ENCODE measurements at regions not wholly inside any gene's neighbourhood (a gene's known extent, or its start where the extent isn't known, plus 50 kb on each side); places are given as distances from the start of the nearest gene placed in this dataset.
"Not testable (repeated sequence)": the region's sequence is repeated elsewhere in the genome, so short reads cannot be mapped to it uniquely, and the experiment has no call there.

GRCh38 chr4:8726344-8726851, 133.8 kb downstream of the CPZ start:
- DNase-seq (ENCODE audit: extremely low read depth in 1 of 11, low read depth in 9 of 11, low spot score in 4 of 11): no peak

- no peak for DNase-seq (ENCODE audit: extremely low read depth in 1 of 11, low read depth in 9 of 11, low spot score in 4 of 11)
Measured at GRCh38 chr4:8725845-8726244, 133.3 kb downstream of the CPZ start.

GRCh38 chr4:8725071-8725841, 132.7 kb downstream of the CPZ start:
- DNase-seq (ENCODE audit: extremely low read depth in 1 of 11, low read depth in 9 of 11, low spot score in 4 of 11): no peak

- no peak for DNase-seq (ENCODE audit: extremely low read depth in 1 of 11, low read depth in 9 of 11, low spot score in 4 of 11)
Measured at GRCh38 chr4:8724436-8725070, 132.0 kb downstream of the CPZ start.

GRCh38 chr4:8723222-8723980, 130.8 kb downstream of the CPZ start:
- DNase-seq (ENCODE audit: extremely low read depth in 1 of 11, low read depth in 9 of 11, low spot score in 4 of 11): no peak

- DNase-seq (ENCODE audit: extremely low read depth in 1 of 11, low read depth in 9 of 11, low spot score in 4 of 11): no peak
Measured at GRCh38 chr4:8722556-8722955, 130.0 kb downstream of the CPZ start.

- no peak for DNase-seq (ENCODE audit: extremely low read depth in 1 of 11, low read depth in 9 of 11, low spot score in 4 of 11)
Measured at GRCh38 chr4:8721621-8722020, 129.1 kb downstream of the CPZ start.

GRCh38 chr4:8719421-8719820, 126.9 kb downstream of the CPZ start:
- no peak for DNase-seq (ENCODE audit: extremely low read depth in 1 of 11, low read depth in 9 of 11, low spot score in 4 of 11)

GRCh38 chr4:8717470-8717869, 124.9 kb downstream of the CPZ start:
- DNase-seq (ENCODE audit: extremely low read depth in 1 of 11, low read depth in 9 of 11, low spot score in 4 of 11): not testable (repeated sequence)

- no peak for DNase-seq (ENCODE audit: extremely low read depth in 1 of 11, low read depth in 9 of 11, low spot score in 4 of 11)
Measured at GRCh38 chr4:8710946-8711345, 118.4 kb downstream of the CPZ start.

GRCh38 chr4:8710416-8710815, 117.9 kb downstream of the CPZ start:
- no peak for DNase-seq (ENCODE audit: extremely low read depth in 1 of 11, low read depth in 9 of 11, low spot score in 4 of 11)

- DNase-seq (ENCODE audit: extremely low read depth in 1 of 11, low read depth in 9 of 11, low spot score in 4 of 11): no peak
Measured at GRCh38 chr4:8709729-8710360, 117.3 kb downstream of the CPZ start.

- DNase-seq (ENCODE audit: extremely low read depth in 1 of 11, low read depth in 9 of 11, low spot score in 4 of 11): no peak
Measured at GRCh38 chr4:8709050-8709728, 116.6 kb downstream of the CPZ start.

- DNase-seq (ENCODE audit: extremely low read depth in 1 of 11, low read depth in 9 of 11, low spot score in 4 of 11): no peak
Measured at GRCh38 chr4:8708401-8709021, 115.9 kb downstream of the CPZ start.

- no peak for DNase-seq (ENCODE audit: extremely low read depth in 1 of 11, low read depth in 9 of 11, low spot score in 4 of 11)
Measured at GRCh38 chr4:8707045-8707781, 114.6 kb downstream of the CPZ start.

GRCh38 chr4:8706216-8707044, 113.9 kb downstream of the CPZ start:
- DNase-seq (ENCODE audit: extremely low read depth in 1 of 11, low read depth in 9 of 11, low spot score in 4 of 11): no peak

Data from renal cortex interstitium (tissue), 11 donors.